GM18505 (cell line): ENCODE measurements at regions not wholly inside any gene's neighbourhood (a gene's known extent, or its start where the extent isn't known, plus 50 kb on each side); places are given as distances from the start of the nearest gene placed in this dataset.

Source experiments
- ATAC-seq: cut with Tn5 transposase; IDR thresholded peaks from one replicate; pipeline ENCODE4 v1.9.1; 2021; ENCODE audit not compliant: unreplicated experiment
- POLR2A ChIP-seq: IDR thresholded peaks from 4 replicates; pipeline ENCODE4 v1.6.1; 2011; ENCODE audit warnings: borderline replicate concordance; ENCODE audit not compliant: insufficient read depth, insufficient read length; ENCODE audit errors: extremely low read depth

DNA sequence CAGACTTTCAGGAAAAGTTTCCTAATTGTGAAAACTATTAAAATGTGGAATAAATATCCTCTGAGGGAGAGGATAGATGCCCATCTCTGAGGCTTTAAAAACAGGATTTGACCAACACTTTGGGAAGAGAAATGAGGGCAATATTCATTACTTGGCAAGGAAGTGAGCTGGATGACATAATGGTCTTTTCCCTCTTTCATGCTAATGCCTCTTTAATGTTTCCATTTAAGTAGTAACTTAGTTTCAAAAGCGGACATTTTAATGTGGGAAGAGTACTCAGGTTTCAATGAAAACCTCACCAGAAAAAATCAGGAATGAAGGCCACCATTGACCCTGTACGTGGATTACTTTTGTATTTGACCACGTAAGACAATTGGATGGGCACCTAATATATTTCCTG lies 503.3 kb downstream of the ANKRD50 start:
- no peak for TF ChIP-seq POLR2A
- no peak for ATAC-seq

DNA sequence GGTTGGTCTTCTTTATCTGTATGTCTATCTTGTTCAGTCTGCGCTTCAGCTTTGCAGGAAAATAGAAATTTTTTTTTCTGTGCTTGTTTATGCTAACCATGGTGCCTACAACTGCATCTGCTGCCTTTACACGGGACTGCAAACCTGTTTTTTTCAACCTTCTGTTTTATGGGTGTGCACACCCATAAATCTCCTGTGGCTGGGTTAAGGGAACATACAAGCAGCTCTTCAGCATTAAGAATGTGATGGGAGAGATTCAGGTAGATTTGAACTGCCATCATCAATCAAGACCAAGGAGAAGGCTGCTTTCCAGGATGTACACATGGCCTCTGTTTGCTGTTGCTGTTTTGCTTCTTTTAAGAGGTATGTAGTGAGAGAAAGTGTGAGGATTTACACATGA lies 502.9 kb downstream of the ANKRD50 start:
- no peak for TF ChIP-seq POLR2A
- no peak for ATAC-seq

DNA sequence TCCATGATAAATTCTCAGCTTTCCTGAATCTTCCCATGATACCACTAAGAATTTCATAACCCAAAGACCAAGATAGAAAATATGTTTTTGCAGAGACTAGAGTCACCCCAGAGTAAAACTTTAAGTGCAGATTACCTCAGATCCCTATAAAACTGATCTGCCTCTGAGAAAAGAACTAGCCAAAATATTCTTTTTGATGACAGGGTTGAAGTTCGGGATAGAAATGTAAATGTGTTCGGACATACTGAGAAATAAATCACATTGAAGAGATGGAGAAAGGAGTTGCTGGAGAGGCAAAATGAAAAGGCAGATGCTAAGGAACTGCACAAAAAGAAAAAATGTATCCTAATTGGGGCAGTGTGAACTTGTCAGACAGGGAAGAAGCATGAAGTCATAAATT lies 501.8 kb downstream of the ANKRD50 start:
- TF ChIP-seq POLR2A, result no peak
- no peak for ATAC-seq

DNA sequence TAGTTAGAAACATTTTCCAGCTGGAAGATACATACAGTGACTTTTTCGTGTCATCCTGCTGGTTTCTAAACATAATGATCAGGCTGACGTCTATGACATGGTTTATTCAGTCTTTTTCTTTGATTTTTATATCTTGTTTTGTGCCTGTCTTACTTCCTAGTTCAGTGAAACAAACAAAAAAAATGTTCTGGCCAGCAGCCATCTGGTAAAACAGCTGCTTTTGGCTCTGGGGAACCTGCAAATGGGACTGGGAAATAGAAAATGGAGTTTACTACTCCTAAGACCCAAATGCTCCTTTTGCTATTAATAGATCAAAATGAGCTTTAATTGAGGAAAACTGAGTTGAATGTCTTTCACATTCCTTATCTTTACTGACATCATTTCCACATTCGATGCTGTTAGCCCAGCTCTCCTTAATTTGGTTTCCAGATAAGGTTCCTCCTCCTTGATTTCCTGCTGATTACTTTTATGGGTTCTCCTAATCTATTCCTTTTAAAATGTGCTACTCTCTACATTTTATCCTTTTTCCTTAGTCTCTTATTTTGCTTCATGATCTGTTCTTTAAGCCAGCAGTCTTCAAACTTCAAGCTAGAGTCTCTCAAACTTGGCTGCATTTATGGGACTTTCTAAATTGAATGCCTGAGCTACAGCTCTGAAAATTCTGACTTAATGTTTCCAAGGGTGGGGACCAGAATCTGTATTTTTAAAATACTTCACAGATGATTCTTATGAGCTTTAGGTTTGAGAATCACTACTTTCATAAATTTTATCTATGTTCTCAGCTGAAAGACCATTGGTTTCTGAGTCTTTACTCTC lies 499.5 kb downstream of the ANKRD50 start:
- ATAC-seq, result no peak
- no peak for TF ChIP-seq POLR2A

DNA sequence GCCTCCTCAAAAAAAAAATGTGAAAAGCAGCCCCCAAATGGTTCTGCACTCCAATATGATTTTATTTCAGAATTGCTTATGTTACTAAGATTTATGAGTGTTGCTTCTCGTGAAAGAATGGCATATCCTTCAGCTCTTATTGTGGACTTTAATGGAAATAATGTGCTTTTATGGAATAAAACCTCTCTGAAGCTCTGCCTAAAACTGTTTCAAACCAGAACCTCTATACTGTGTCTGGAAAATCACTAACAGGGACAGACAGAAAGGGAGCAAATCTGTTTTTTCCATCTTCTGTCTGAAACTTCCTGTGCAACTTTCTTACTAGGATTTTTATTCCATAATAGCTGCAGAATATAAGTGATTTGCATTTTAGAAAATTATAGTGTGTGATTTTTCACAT lies 493.1 kb downstream of the ANKRD50 start:
- no peak for TF ChIP-seq POLR2A
- no peak for ATAC-seq

DNA sequence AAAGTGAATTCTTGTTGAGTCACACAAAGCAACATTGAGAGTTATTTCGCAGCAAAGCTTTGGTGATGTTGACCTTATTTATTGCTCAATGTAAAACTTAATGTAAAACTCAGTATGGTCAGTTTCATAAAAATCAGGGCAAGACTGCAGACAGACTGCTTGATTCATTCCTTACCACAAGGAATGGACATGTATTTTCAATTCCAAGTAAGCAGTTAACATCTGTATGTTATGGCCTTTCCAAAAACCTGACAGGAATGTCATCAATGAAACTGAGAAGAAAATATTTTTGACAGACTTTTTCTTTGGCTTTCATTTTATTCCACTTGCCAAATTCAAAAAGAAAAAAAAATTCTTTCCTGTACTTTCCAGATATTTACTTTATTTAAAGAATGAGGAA lies 488.3 kb downstream of the ANKRD50 start:
- ATAC-seq, result no peak
- no peak for TF ChIP-seq POLR2A

DNA sequence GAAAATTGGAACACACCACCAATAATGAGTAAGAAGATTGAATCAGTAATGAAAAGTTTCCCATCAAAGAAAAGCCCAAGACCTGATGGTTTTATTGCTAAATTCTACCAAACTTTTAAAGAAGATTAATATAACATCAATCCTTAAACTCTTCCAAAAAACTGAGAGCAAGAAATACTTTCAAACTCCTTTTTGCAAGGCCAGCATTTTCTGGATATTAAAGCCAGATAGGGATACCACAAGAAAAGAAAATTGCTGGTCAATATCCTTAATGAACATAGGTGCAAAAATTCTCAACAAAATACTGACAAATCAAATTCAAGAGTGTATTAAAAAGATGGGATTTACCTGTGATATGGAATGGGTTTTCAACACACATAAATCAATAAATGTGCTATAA lies 484.6 kb downstream of the ANKRD50 start:
- no peak for TF ChIP-seq POLR2A
- ATAC-seq, result no peak

DNA sequence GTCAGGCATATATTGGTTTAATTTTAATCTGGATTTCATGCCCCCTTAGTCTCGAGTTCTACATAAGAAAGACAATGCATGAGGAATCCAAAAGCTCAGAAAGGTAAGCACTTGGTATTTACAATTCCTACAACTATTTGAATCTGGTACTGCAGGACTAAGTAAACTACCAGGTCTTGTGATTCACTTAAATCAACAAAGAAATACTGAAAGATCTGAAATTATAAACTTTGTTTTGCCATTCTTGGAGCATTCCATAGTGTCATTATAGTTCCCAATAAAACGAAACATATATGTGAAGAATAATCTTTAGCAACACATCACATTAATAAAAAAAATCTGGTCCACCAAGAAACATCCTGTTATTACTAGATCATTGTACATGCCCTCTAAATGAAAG lies 482.3 kb downstream of the ANKRD50 start:
- no peak for ATAC-seq
- no peak for TF ChIP-seq POLR2A

DNA sequence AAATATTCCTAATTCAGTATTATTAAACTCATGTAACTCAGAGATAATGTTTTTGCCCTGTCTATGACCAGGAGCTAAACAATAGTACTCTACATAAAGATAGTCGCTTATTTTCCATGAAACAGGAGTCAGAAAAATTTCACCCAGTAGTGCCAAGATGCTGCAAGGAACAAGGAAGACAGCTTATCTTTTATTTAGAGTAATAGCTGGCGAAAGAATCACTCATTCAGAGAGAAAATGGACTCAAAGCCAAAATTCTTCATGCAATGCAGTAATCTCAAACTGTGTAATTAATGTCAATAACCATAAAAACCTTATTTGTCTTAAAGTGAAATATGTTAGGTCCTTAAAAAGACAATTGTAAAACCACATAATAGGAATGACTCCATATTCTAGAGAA lies 477.8 kb downstream of the ANKRD50 start:
- ATAC-seq, result no peak
- TF ChIP-seq POLR2A, result no peak

DNA sequence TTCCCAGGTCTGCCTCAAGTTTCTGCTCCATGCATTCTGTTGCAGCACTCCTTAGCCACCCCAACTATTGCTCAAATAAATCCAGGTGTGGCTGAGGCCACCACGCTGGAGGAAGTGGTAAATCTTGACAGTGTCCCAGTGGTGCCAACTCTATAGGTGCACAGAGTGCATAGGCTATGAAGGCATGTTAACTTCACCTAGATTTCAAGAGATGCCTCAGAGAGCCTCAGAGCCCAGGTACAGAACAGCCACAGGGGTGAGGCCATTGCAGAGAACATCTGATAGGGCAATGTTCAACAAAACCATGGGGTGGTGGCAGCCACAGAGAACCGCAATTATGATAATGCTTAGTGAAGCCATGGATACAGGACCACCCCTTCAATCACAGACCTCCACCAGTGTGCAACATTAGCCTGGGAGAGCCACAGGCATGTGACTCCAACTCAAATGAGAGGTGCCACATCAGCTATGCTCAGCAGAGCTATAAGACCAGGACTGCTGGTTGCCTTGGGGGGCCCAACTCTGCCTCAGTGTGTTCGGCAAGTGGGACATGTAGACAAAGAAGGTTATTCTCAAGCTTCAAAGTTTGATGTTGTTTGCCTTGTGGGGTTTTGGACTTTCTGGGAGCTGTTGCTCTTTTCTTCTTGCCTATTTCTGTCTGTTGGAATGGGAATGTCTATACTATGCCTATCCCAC lies 468.7 kb downstream of the ANKRD50 start:
- TF ChIP-seq POLR2A, result no peak
- no peak for ATAC-seq

DNA sequence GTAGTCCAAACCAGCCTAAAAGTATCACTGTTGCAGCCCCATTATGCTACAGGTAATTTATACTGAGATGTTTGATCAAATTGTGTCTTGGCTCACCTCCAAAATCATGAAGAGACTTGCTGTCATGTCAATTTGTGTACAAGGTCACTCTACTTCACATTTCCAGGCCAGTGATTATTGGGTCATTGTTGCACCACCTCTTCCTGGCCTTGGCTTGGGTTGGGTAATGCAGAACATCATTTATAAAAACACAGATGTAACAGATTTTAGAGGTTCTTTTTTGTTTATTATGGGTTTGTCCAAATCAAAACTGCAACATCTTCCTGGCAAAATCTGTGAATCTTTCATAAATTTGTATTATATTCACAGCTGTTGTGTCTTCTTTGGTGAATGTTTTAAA lies 459.5 kb downstream of the ANKRD50 start:
- ATAC-seq, result no peak

DNA sequence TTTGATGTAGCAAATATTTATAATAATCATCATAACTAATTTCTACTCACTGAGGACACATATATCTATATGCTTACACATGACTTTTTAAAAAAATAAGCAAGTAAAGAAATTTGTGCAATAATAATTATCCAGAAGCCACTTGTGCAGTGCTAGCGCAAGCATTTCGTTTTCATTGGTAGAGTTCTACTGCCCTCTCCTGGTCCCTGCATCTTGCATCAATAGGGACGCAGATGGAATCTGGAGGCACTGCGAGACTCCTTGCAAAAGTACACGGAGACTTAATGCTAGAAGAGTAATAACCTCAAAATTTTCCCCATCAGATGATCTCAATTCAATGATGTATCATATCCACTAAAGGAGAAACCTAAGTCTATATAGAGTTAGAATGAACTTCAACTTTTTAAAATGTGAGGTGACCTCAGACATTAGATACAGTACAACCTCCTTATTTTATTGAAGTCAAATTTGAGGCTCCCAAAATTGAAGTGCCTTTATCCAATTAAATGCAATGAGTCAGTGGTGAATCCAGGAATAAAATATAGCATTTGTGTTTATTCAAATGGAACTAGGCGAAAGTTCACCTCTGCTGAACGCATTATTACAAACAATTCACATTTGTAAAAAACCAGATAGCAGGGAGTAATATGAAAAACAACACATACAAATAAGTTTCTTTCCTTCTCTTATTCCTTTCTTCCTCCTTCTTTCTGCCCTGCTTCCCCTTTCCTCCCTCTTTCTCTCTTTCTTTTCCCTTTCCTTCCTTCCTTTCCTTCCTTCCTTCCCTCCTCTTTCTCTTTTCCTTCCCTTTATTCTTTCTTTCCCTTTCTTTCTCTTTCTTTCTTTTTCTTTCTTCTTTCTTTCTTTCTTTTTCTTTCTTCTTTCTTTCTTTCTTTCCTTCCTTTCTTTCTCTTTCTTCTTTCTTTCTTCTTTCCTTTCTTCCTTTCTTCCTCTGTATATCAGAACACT lies 450.0 kb downstream of the ANKRD50 start:
- TF ChIP-seq POLR2A, result no peak
- peak; percentile 90 for ATAC-seq

More for the DNA sequence above, 459.5 kb downstream of the ANKRD50 start:
- no peak for TF ChIP-seq POLR2A

DNA sequence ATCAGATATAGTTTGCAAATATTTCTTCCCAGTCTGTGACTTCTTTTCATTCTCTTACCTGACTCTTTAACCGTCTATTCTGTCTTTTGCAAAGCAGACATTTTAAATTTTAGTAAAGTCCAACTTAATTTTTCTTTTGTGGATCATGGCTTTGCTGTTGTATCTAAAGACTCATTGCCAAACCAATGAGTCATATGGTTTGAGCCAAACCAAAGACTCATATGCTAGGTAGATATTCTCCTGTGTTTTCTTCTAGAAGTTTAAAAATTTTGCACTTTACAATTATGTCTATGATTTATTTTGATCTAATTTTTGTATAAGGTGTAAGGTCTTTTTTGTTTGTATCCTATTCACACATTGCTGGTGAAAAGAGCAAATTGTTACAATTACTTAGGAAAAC lies 446.8 kb downstream of the ANKRD50 start:
- no peak for ATAC-seq
- TF ChIP-seq POLR2A, result no peak
